ENCODE measurements at regions not wholly inside any gene's neighbourhood (a gene's known extent, or its start where the extent isn't known, plus 50 kb on each side); places are given as distances from the start of the nearest gene placed in this dataset.

DNA sequence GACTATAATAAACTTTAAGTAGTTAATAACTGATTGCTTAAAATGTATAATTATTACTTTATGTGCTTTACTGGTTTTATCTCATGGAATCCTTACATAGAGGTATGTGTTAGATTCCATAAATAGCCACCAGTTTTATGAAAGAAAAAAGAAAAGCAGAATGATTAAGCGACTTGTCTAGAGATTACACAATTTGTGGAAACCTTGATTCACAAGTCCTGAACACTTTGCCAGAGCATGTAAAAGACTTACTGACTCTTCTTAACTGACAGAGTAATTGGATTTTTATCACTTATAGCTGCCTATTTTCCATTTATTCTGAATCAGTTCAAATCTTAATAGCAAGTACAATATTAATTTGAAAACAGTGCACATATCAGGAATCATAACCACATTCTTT is 448.7 kb upstream of the NETO1 start:
- no peaks in the 10 kb centered on the region for H3K4me1 ChIP-seq (ENCODE audit: insufficient read depth, low read length)
- Mint-ChIP-seq H3K36me3 (no peaks in the 10 kb centered on the region), H3K4me1 (no peaks in the 10 kb centered on the region), H3K9me3 (peaks cover 0 to 4% (median 3%) of the 10 kb centered on the region in 8 donors), H3K27ac (no peak overlapping the region), H3K27me3 (no peaks in the 10 kb centered on the region), H3K4me3 (no peak overlapping the region)
- no peaks in the 10 kb centered on the region for H3K27me3 ChIP-seq (ENCODE audit: insufficient read depth, low read length)
- ChIA-PET CTCF (ENCODE audit: partially characterized antibody) (no interaction called here), POLR2A (ENCODE audit: partially characterized antibody) (no interaction called here)
- intact Hi-C loops (cut with micrococcal nuclease), result no loop called here
- H3K4me3 ChIP-seq (ENCODE audit: low read length in 2 of 2), result no peak overlapping the region
- no peaks in the 10 kb centered on the region for H3K36me3 ChIP-seq (ENCODE audit: insufficient read depth, low read length)
- no peak overlapping the region for H3K27ac ChIP-seq (ENCODE audit: low read depth, low read length)
- H3K9me3 ChIP-seq (ENCODE audit: control insufficient read depth in 1 of 2, low read length in 2 of 2), result no peaks in the 10 kb centered on the region
- no peak for DNase-seq

DNA sequence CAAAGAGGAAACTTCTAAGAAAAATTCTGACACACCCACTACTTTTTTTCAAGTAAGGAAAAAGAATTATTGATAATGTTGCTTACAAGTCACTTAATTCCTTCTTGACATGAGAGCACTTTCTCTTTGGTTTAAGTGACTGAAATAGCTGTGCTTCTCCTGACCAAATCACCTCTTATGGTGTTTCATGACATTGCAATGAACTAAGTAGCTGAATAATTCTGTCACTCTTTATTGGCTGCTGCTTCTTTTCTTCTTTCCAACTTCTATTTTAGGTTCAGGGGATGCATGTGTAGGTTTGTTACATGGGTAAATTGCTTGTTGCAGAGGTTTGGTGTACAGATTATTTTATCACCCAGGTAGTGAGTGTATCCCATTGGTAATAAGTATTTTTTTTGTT is 447.6 kb upstream of the NETO1 start:
- H3K4me3 Mint-ChIP-seq, result no peak overlapping the region
- H3K36me3 Mint-ChIP-seq, result no peaks in the 10 kb centered on the region
- no peaks in the 10 kb centered on the region for H3K27me3 ChIP-seq (ENCODE audit: insufficient read depth, low read length)
- ChIA-PET CTCF (ENCODE audit: partially characterized antibody) (no interaction called here), POLR2A (ENCODE audit: partially characterized antibody) (no interaction called here)
- no peaks in the 10 kb centered on the region for H3K36me3 ChIP-seq (ENCODE audit: insufficient read depth, low read length)
- H3K9me3 Mint-ChIP-seq, result peaks cover 3 to 8% (median 4%) of the 10 kb centered on the region in 8 donors
- H3K27me3 Mint-ChIP-seq, result no peaks in the 10 kb centered on the region
- no peak overlapping the region for H3K4me3 ChIP-seq (ENCODE audit: low read length in 2 of 2)
- H3K27ac ChIP-seq (ENCODE audit: low read depth, low read length), result no peak overlapping the region
- H3K4me1 Mint-ChIP-seq, result no peaks in the 10 kb centered on the region
- H3K4me1 ChIP-seq (ENCODE audit: insufficient read depth, low read length), result no peaks in the 10 kb centered on the region
- no peak overlapping the region for H3K27ac Mint-ChIP-seq
- no peaks in the 10 kb centered on the region for H3K9me3 ChIP-seq (ENCODE audit: control insufficient read depth in 1 of 2, low read length in 2 of 2)
- intact Hi-C loops (cut with micrococcal nuclease), result no loop called here
- DNase-seq, result no peak

DNA sequence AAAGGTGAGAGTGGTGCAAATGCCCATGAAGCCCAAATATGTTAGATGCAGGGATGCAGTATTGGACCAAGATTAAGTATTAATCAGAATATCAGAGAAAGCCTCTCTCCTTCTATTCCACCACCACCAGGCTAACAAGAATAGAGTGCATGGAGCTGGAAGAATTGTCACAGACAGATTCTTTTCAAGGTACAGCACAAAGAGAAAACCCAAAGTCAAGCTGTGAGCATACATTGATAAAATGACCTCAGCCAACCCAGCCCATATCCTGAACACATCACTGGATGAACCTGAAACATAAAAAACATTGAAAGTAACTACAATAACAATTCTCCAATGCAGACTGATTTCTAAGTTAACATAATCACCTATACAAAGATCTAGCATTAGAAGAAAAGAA is 445.7 kb upstream of the NETO1 start:
- Mint-ChIP-seq H3K4me3 (no peak overlapping the region), H3K4me1 (no peaks in the 10 kb centered on the region), H3K27ac (no peak overlapping the region), H3K9me3 (peaks cover 1 to 7% (median 4%) of the 10 kb centered on the region in 8 donors), H3K36me3 (no peaks in the 10 kb centered on the region), H3K27me3 (no peaks in the 10 kb centered on the region)
- ChIA-PET CTCF (ENCODE audit: partially characterized antibody) (no interaction called here), POLR2A (ENCODE audit: partially characterized antibody) (no interaction called here)
- no peaks in the 10 kb centered on the region for H3K9me3 ChIP-seq (ENCODE audit: control insufficient read depth in 1 of 2, low read length in 2 of 2)
- intact Hi-C loops (cut with micrococcal nuclease), result no loop called here
- H3K27me3 ChIP-seq (ENCODE audit: insufficient read depth, low read length), result no peaks in the 10 kb centered on the region
- DNase-seq, result no peak
- H3K27ac ChIP-seq (ENCODE audit: low read depth, low read length), result no peak overlapping the region
- no peaks in the 10 kb centered on the region for H3K4me1 ChIP-seq (ENCODE audit: insufficient read depth, low read length)
- H3K36me3 ChIP-seq (ENCODE audit: insufficient read depth, low read length), result no peaks in the 10 kb centered on the region
- H3K4me3 ChIP-seq (ENCODE audit: low read length in 2 of 2), result no peak overlapping the region

DNA sequence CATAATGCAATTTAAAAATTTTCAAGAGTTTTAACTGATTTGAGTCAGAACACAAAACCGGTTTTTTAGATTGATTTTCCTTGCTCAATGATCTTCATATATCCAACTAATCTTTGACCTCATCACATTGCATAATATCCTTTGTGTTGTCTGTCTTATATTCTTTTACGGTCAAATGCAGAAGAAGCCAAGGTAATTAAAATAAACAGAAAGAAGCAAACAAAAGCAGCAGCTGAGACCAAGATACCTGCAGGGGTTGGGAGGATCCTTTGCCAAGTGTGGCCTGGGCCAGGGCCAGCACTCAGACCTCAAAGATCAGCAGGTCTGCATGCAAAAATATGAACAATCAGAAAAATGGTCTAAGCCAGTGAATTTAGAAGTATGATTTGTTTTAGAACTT is 428.9 kb upstream of the NETO1 start:
- Mint-ChIP-seq H3K9me3 (peaks cover 0 to 11% (median 6%) of the 10 kb centered on the region in 8 donors), H3K36me3 (no peaks in the 10 kb centered on the region), H3K27ac (no peak overlapping the region), H3K27me3 (no peaks in the 10 kb centered on the region), H3K4me1 (no peaks in the 10 kb centered on the region), H3K4me3 (no peak overlapping the region)
- ChIA-PET POLR2A (ENCODE audit: partially characterized antibody) (no interaction called here), CTCF (ENCODE audit: partially characterized antibody) (no interaction called here)
- Histone ChIP-seq H3K27me3 (ENCODE audit: insufficient read depth, low read length) (no peaks in the 10 kb centered on the region), H3K27ac (ENCODE audit: low read depth, low read length) (no peak overlapping the region), H3K36me3 (ENCODE audit: insufficient read depth, low read length) (no peaks in the 10 kb centered on the region), H3K9me3 (ENCODE audit: control insufficient read depth in 1 of 2, low read length in 2 of 2) (no peaks in the 10 kb centered on the region), H3K4me1 (ENCODE audit: insufficient read depth, low read length) (no peaks in the 10 kb centered on the region), H3K4me3 (ENCODE audit: low read length in 2 of 2) (no peak overlapping the region)
- intact Hi-C loops (cut with micrococcal nuclease), result no loop called here
- no peak for DNase-seq

DNA sequence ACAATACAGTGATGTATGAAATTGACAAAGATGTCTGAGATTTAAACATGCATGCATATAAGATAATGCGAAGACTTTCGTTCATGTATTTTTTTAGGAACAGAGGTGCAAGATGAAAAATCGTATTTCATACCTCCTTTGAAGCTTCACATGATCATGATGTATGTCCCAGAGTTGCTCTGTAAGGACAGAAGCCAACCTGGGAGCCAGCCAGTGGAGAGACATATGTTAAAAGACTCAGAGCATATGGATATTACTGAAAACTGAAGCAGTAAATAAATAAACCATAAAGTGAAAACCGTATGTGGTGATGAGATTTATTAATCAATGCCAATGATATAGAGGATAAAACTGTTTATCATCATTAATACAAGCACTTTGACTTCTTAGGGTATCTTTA is 424.4 kb upstream of the NETO1 start:
- no peak for DNase-seq
- Mint-ChIP-seq H3K27me3 (no peaks in the 10 kb centered on the region), H3K4me1 (no peaks in the 10 kb centered on the region), H3K9me3 (peaks cover 3 to 19% (median 6%) of the 10 kb centered on the region in 8 donors), H3K36me3 (no peaks in the 10 kb centered on the region), H3K27ac (no peak overlapping the region), H3K4me3 (no peak overlapping the region)
- intact Hi-C loops (cut with micrococcal nuclease), result no loop called here
- Histone ChIP-seq H3K27me3 (ENCODE audit: insufficient read depth, low read length) (no peaks in the 10 kb centered on the region), H3K27ac (ENCODE audit: low read depth, low read length) (no peak overlapping the region), H3K9me3 (ENCODE audit: control insufficient read depth in 1 of 2, low read length in 2 of 2) (no peaks in the 10 kb centered on the region), H3K36me3 (ENCODE audit: insufficient read depth, low read length) (no peaks in the 10 kb centered on the region), H3K4me3 (ENCODE audit: low read length in 2 of 2) (no peak overlapping the region), H3K4me1 (ENCODE audit: insufficient read depth, low read length) (no peaks in the 10 kb centered on the region)
- ChIA-PET CTCF (ENCODE audit: partially characterized antibody) (no interaction called here), POLR2A (ENCODE audit: partially characterized antibody) (no interaction called here)

DNA sequence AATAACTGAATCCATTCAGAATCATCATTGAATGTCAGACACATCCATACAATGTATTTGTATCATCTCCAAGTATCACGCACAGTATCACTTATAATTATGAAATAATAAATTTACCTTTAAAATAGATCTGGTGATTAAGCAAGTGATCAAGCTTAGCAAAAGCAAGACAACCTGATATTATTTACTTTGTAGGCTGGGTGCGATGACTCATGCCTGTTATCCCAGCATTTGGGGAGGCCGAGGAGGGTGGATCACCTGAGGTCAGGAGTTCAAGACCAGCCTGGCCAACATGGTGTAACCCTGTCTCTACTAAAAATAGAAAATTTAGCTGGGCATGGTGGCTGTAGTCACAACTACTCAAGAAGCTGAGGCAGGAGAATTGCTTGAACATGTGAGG is 421.0 kb upstream of the NETO1 start:
- Histone ChIP-seq H3K4me3 (ENCODE audit: low read length in 2 of 2) (no peak overlapping the region), H3K36me3 (ENCODE audit: insufficient read depth, low read length) (no peaks in the 10 kb centered on the region), H3K27me3 (ENCODE audit: insufficient read depth, low read length) (no peaks in the 10 kb centered on the region), H3K4me1 (ENCODE audit: insufficient read depth, low read length) (no peaks in the 10 kb centered on the region), H3K27ac (ENCODE audit: low read depth, low read length) (no peak overlapping the region), H3K9me3 (ENCODE audit: control insufficient read depth in 1 of 2, low read length in 2 of 2) (no peaks in the 10 kb centered on the region)
- no peaks in the 10 kb centered on the region for H3K36me3 Mint-ChIP-seq
- no peak for DNase-seq
- H3K4me3 Mint-ChIP-seq, result no peak overlapping the region
- POLR2A ChIA-PET (ENCODE audit: partially characterized antibody), result no interaction called here
- H3K4me1 Mint-ChIP-seq, result no peaks in the 10 kb centered on the region
- no peaks in the 10 kb centered on the region for H3K27me3 Mint-ChIP-seq
- CTCF ChIA-PET (ENCODE audit: partially characterized antibody), result no interaction called here
- peaks cover 0 to 14% (median 8%) of the 10 kb centered on the region in 8 donors for H3K9me3 Mint-ChIP-seq
- no peak overlapping the region for H3K27ac Mint-ChIP-seq
- intact Hi-C loops (cut with micrococcal nuclease), result no loop called here

DNA sequence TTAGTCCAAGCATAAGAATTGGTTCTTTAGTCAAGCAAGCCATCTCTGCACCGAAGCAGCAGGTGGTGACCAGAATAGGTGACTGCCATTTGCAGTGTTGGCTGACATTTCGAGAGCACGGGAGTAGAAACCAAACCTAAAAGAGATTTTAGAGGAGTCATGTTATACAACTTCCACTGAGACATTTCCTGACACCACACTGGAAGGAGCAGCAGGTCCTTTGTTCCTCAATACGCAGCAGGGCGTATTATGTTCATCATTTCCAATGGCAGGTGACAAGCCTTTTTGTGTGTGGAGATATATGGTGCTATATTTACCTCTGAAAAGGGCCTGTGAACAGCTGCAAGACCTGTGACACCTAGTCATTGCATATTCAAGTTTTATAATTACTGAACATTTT is 418.8 kb upstream of the NETO1 start:
- no peak for DNase-seq
- CTCF ChIA-PET (ENCODE audit: partially characterized antibody), result no interaction called here
- intact Hi-C loops (cut with micrococcal nuclease), result no loop called here
- H3K27me3 ChIP-seq (ENCODE audit: insufficient read depth, low read length), result no peaks in the 10 kb centered on the region
- H3K36me3 ChIP-seq (ENCODE audit: insufficient read depth, low read length), result no peaks in the 10 kb centered on the region
- H3K4me1 Mint-ChIP-seq, result no peaks in the 10 kb centered on the region
- H3K27me3 Mint-ChIP-seq, result no peaks in the 10 kb centered on the region
- H3K9me3 Mint-ChIP-seq, result peaks cover 0 to 13% (median 7%) of the 10 kb centered on the region in 8 donors
- no peak overlapping the region for H3K4me3 ChIP-seq (ENCODE audit: low read length in 2 of 2)
- H3K27ac ChIP-seq (ENCODE audit: low read depth, low read length), result no peak overlapping the region
- no peaks in the 10 kb centered on the region for H3K36me3 Mint-ChIP-seq
- no peaks in the 10 kb centered on the region for H3K4me1 ChIP-seq (ENCODE audit: insufficient read depth, low read length)
- H3K4me3 Mint-ChIP-seq, result no peak overlapping the region
- no peak overlapping the region for H3K27ac Mint-ChIP-seq
- H3K9me3 ChIP-seq (ENCODE audit: control insufficient read depth in 1 of 2, low read length in 2 of 2), result no peaks in the 10 kb centered on the region
- POLR2A ChIA-PET (ENCODE audit: partially characterized antibody), result no interaction called here

DNA sequence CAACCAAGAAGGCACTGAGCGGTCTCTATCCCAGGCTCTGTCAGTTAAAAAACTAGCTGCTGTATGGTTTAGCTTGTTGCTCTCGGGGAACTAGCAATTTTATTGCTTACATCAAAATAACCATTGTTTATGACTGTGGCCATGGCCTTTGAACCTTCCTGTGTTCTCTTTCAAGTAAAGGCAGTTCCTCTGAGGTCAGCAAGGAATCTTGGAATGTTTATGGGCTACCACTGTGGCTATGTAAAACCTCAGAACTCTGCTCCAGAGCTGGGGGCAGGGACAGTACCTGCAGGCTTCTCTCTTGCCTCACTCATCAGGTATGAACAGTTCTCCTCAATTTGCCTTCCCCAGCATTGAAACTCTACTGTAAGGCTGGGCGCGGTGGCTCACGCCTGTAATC is 416.0 kb upstream of the NETO1 start:
- no peaks in the 10 kb centered on the region for H3K36me3 ChIP-seq (ENCODE audit: insufficient read depth, low read length)
- CTCF ChIA-PET (ENCODE audit: partially characterized antibody), result no interaction called here

More for the DNA sequence above, 416.0 kb upstream of the NETO1 start:
- Mint-ChIP-seq H3K27me3 (no peaks in the 10 kb centered on the region), H3K36me3 (no peaks in the 10 kb centered on the region), H3K9me3 (peaks cover 0 to 20% (median 9%) of the 10 kb centered on the region in 8 donors), H3K27ac (peak overlapping the region in 1 of 7 donors; percentile 31), H3K4me1 (no peaks in the 10 kb centered on the region), H3K4me3 (no peak overlapping the region)
- no peak overlapping the region for H3K27ac ChIP-seq (ENCODE audit: low read depth, low read length)
- no peak overlapping the region for H3K4me3 ChIP-seq (ENCODE audit: low read length in 2 of 2)
- H3K9me3 ChIP-seq (ENCODE audit: control insufficient read depth in 1 of 2, low read length in 2 of 2), result no peaks in the 10 kb centered on the region
- POLR2A ChIA-PET (ENCODE audit: partially characterized antibody), result no interaction called here
- DNase-seq, result no peak
- H3K27me3 ChIP-seq (ENCODE audit: insufficient read depth, low read length), result no peaks in the 10 kb centered on the region
- intact Hi-C loops (cut with micrococcal nuclease), result no loop called here
- H3K4me1 ChIP-seq (ENCODE audit: insufficient read depth, low read length), result no peaks in the 10 kb centered on the region

Data from CD4-positive, alpha-beta memory T cell (primary cell).